ENCODE measurements at regions not wholly inside any gene's neighbourhood (a gene's known extent, or its start where the extent isn't known, plus 50 kb on each side); places are given as distances from the start of the nearest gene placed in this dataset.

- DNase-seq, result no peak
These were observed 67.4 kb upstream of the TOP1 start for GRCh38 chr20:40961176-40961575.

- no peak for DNase-seq
These were observed 66.7 kb upstream of the TOP1 start for GRCh38 chr20:40961686-40962640.

DNA sequence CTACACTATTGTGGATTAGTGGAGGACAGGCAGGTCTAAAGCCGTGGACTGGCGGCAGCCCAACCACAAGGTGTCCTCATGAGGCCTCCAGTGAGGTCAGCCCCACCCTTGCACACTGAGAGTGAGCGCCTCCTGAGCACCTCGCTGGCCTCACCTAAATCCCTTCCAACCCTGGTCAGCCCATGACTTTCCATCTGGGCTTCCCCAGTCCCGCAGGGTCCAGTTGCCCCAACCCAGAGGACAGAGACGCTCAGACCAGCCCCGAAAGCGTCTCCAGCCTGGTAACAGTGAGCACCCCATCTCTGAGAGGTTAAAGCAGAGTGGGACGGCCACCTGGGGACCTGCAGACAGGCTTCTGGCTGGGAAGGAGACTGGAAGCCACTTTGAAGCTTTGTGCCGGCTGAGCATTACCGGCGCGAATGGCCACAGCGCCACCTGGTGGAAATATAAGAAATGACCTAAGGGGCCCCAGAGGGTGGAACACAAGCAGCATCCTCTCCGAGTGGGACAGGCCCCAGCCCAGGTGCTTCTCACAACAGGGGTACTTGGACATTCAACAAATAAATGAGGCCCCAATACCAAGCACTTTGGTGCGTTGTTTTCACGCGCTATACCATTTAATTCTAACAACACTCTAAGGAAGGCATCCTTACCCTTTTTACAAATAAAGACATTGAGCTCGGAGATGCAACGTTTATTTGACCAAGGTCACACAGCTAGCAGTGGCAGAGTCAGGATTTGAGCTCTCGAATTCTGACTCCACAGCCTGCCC is 65.7 kb upstream of the TOP1 start:
- DNase-seq, result peak; percentile 37 to 74 (median 46)

- no peak for DNase-seq
These were observed 65.1 kb upstream of the TOP1 start for GRCh38 chr20:40963505-40963845.

- DNase-seq, result no peak
These were observed 63.0 kb upstream of the TOP1 start for GRCh38 chr20:40965671-40966070.

GRCh38 chr20:40966103-40966502 is 62.5 kb upstream of the TOP1 start:
- DNase-seq, result no peak

GRCh38 chr20:40966516-40967185 is 62.0 kb upstream of the TOP1 start:
- no peak for DNase-seq

DNA sequence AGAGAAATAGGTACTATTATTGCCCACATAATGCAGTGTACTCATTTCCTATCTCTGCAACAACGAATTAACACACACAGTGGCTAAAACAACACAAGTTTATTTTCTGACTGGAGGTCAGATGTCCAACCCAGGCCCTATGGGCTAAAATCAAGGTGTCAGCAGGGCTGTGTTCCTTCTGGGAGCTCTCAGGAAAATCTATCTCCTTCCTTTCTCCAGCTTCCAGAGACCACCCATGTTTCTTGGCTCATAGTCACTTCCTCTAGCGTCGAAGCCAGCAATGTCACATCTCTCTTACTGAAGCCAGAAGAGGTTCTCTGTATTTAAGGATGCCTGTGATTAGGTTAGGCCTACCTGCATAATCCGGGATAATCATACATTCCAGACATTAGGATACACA is 60.9 kb upstream of the TOP1 start:
- DNase-seq, result no peak

DNA sequence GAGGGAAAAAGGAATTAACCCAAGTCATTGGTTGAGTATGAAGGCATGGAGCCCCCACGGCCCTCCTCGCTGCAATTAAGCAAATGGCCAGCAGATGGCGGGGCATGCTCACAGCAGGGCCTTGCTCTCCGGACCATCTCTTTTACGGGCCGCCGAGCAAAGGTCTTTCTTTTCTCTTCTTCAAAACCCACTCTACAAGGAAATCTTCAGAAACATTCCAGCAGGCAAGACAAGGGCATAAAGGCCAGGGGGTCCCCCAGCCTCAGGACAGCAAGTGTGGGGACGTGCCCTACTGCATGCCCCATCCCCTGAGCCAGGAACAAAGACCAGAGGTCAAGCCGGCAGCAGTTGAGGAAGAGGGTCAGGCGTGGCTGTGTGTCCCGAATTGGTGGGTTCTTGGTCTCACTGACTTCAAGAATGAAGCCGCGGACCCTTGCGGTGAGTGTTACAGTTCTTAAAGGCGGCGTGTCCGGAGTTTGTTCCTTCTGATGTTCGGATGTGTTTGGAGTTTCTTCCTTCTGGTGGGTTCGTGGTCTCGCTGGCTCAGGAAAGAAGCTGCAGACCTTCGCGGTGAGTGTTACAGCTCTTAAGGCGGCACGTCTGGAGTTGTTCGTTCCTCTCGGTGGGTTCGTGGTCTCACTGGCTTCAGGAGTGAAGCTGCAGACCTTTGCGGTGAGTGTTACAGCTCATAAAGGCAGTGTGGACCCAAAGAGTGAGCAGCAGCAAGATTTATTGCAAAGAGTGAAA is 59.6 kb upstream of the TOP1 start:
- DNase-seq, result peak; percentile 59 to 83 (median 78)

DNA sequence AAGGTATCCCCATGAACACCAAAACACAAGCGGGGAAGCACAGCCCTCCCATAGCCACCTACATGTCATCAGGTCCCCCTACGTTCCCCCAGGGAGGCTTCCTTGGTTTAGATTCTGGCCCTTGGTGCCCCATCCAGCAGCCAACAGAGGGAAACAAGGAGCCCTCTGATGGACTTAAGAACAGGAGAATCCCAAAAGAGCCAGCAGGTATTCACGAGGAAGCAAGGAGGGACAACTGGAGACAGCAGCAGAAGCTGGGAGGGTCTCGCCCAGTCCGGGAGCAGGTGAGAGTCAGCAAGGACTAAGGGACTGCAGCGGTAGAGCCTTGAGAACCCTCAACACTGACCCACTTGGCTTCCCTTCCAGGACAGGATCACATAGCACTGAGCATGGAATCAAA is 58.4 kb upstream of the TOP1 start:
- no peak for DNase-seq

DNA sequence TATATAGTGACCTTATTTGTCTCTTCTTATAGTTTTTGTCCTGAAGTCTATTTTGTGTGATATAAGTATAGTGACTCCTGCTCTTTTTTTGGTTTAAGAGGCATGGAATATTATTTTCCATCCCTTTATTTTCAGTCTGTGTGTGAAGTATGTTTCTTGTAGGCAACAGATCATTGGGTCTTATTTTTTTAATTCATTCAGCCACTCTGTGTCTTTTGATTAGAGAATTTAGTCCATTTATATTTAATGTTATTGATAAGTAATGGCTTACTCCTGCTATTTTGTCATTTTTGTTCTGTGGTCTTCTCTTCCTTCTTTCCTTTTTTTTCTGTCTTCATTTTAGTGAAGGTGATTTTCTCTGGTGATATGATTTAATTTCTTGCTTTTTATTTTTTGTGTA is 51.4 kb upstream of the TOP1 start:
- no peak for DNase-seq

DNA sequence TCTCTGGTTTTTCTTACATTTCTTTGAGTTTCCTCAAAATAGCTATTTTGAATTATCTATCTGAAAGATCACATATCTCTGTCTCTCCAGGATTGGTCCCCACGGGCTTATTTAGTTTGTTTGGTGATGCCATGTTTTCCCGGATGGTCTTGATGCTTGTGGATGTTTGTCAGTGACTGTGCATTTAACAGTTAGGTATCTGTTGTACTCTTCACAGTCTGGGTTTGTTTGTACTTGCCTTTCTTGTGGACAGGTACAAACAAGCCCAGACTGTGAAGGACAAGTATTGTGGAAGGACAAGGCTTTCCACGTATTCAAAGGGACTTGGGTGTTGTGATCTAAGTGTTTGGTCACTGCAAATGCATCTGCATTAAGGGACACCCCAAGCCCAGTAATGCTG is 49.9 kb upstream of the TOP1 start:
- no peak for DNase-seq
